ENCODE measurements at regions not wholly inside any gene's neighbourhood (a gene's known extent, or its start where the extent isn't known, plus 50 kb on each side); places are given as distances from the start of the nearest gene placed in this dataset.

- TF ChIP-seq CTCF (conservative IDR thresholded peaks at IDR 0.05) (no peak), ZFX (IDR thresholded peaks at IDR 0.05) (no peak)
Observed at GRCh38 chr12:111287125-111287900, 81.6 kb downstream of the PHETA1 start.
